Parathyroid adenoma (tissue), 2 donors: ENCODE measurements at regions not wholly inside any gene's neighbourhood (a gene's known extent, or its start where the extent isn't known, plus 50 kb on each side); places are given as distances from the start of the nearest gene placed in this dataset.
"Not testable (repeated sequence)": the region's sequence is repeated elsewhere in the genome, so short reads cannot be mapped to it uniquely, and the experiment has no call there.

Experiments
- H2AFZ ChIP-seq: fragments of 300-600 bp; sonication (generic); one replicate; pipeline ENCODE4 v1.7.0; 2017; ENCODE audit warnings: antibody characterized with exemption, mild to moderate bottlenecking
- H3K27ac ChIP-seq: fragments of 300-600 bp; sonication (generic); one replicate; pipeline ENCODE4 v1.7.0; 2017
- H3K27me3 ChIP-seq: fragments of 300-600 bp; sonication (generic); one replicate; pipeline ENCODE4 v1.7.0; 2017; ENCODE audit warnings: low read length; ENCODE audit not compliant: control insufficient read depth, insufficient read depth
- H3K36me3 ChIP-seq: fragments of 300-600 bp; sonication (generic); one replicate; pipeline ENCODE4 v1.7.0; 2017; ENCODE audit warnings: low read length; ENCODE audit not compliant: control insufficient read depth, insufficient read depth
- H3K4me1 ChIP-seq: fragments of 300-600 bp; sonication (generic); one replicate; pipeline ENCODE4 v1.7.0; 2017; ENCODE audit warnings: control low read depth
- H3K4me2 ChIP-seq: fragments of 300-600 bp; sonication (generic); one replicate; pipeline ENCODE4 v1.7.0; 2017; ENCODE audit warnings: low read length
- H3K4me3 ChIP-seq: fragments of 300-600 bp; sonication (generic); one replicate; pipeline ENCODE4 v1.7.0; 2017; ENCODE audit warnings: low read depth, low read length
- H3K79me2 ChIP-seq: fragments of 300-600 bp; sonication (generic); one replicate; pipeline ENCODE4 v1.7.0; 2017; ENCODE audit warnings: control low read depth
- H3K9ac ChIP-seq: fragments of 300-600 bp; sonication (generic); one replicate; pipeline ENCODE4 v1.7.0; 2017; ENCODE audit warnings: mild to moderate bottlenecking
- H3K9me3 ChIP-seq: fragments of 300-600 bp; sonication (generic); one replicate; pipeline ENCODE4 v1.7.0; 2017; ENCODE audit warnings: low read length; ENCODE audit not compliant: control insufficient read depth
- TF ChIP-seq, protein P1 (sequence below): fragments of 300-600 bp; sonication (generic); IDR thresholded peaks from one replicate; pipeline ENCODE4 v1.7.0; 2017; ENCODE audit warnings: antibody characterized with exemption, mild to moderate bottlenecking
- donor health status: primary hyperparathyroidism.

DNA sequence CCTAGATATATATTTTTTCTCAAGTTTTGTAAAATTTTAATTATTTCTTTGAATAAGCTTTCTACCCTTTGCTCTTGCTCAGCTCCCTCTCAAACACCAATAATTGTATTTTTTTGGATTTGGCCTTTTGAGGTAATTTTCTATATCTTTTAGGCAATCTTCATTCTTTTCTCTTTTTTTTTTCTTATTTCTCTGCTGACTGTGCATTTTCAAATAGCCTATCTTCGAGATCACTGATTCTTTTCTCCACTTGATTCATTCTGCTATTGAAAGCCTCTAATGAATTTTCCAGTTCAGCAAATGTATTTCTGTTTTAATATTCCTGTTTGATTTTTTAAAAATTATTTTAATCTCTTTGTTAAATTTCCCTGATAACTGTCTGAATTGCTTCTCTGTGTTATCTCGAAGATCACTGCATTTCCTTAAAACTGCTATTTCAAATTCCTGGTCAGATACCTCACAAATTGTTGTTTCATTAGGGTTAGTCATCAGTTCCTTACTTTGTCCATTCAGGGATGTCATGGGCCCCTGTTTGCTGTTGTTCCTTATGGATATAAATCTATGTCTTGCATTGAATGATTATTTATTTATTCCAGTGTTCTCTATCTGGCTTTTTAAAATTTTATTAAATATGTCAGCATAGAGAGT is 100.1 kb upstream of the UNC5B start:
- Histone ChIP-seq H3K36me3 (no peaks in the 10 kb centered on the region), H3K9me3 (no peaks in the 10 kb centered on the region), H3K9ac (no peak overlapping the region), H3K4me3 (no peak overlapping the region), H3K4me2 (no peak overlapping the region), H3K27ac (no peak overlapping the region), H3K4me1 (no peaks in the 10 kb centered on the region), H3K27me3 (no peaks in the 10 kb centered on the region), H2AFZ (no peak overlapping the region), H3K79me2 (no peaks in the 10 kb centered on the region)
- TF ChIP-seq, protein P1, sequence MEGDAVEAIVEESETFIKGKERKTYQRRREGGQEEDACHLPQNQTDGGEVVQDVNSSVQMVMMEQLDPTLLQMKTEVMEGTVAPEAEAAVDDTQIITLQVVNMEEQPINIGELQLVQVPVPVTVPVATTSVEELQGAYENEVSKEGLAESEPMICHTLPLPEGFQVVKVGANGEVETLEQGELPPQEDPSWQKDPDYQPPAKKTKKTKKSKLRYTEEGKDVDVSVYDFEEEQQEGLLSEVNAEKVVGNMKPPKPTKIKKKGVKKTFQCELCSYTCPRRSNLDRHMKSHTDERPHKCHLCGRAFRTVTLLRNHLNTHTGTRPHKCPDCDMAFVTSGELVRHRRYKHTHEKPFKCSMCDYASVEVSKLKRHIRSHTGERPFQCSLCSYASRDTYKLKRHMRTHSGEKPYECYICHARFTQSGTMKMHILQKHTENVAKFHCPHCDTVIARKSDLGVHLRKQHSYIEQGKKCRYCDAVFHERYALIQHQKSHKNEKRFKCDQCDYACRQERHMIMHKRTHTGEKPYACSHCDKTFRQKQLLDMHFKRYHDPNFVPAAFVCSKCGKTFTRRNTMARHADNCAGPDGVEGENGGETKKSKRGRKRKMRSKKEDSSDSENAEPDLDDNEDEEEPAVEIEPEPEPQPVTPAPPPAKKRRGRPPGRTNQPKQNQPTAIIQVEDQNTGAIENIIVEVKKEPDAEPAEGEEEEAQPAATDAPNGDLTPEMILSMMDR: no peak

DNA sequence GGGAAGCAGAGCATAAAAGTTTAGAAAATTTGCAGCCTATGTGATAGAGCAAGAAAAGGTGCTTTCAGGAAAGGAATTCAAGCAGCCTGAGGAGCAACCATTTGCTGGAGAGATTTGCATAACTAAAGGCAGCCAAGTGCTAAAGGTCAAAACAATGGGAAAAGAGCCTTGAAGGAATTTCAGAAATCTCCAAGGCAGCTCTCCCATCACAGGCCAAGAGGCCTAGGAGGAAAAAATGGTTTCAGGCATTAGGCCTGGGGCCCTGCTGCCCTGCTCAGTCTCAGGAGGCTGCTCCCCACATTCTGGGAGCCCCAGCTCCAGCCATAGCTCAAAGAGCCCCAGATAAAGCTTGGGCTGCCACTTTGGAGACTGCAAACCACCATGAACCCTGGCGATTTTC is 95.9 kb upstream of the UNC5B start:
- Histone ChIP-seq H3K27ac (no peak overlapping the region), H3K27me3 (no peaks in the 10 kb centered on the region), H3K9ac (no peak overlapping the region), H3K79me2 (no peaks in the 10 kb centered on the region), H3K4me2 (no peak overlapping the region), H3K4me3 (no peak overlapping the region), H3K36me3 (no peaks in the 10 kb centered on the region), H2AFZ (no peak overlapping the region), H3K4me1 (no peaks in the 10 kb centered on the region), H3K9me3 (no peaks in the 10 kb centered on the region)
- TF ChIP-seq, protein P1: no peak

DNA sequence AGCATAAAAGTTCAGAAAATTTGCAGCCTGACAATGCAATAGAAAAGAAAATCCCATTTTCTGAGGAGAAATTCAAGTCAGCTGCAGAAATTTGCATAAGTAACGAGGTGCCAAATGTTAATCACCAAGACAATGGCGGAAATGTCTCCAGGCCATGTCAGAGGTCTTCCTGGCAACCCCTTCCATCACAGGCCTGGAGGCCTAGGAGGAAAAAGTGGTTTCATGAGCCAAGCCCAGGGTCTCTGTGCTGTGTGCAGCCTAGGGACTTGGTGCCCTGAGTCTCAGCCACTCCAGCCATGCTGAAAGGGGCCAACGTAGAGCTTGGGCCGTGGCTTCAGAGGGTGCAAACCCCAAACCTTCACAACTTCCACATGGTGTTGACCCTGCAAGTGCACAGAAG is 94.8 kb upstream of the UNC5B start:
- H3K4me3 ChIP-seq, H3K27me3 ChIP-seq, H3K9ac ChIP-seq, H3K36me3 ChIP-seq, H3K27ac ChIP-seq, H3K9me3 ChIP-seq, H2AFZ ChIP-seq, H3K4me2 ChIP-seq, H3K4me1 ChIP-seq, H3K79me2 ChIP-seq: not testable (repeated sequence)

DNA sequence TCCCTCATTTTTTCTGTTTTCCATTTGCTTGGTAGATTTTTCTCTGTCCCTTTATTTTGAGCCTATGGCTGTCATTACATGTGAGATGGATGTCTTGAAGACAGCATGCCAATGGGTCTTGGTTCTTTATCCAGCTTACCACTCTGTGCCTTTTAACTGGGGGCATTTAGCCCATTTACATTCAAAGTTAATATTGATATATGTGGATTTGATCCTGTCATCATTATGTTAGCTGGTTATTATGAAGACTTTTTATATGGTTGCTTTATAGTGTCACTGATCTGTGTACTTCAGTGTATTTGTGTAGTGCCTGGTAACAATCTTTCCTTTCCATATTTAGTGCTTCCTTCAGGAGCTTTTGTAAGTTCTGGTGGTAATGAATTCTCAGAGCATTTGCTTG is 89.3 kb upstream of the UNC5B start:
- TF ChIP-seq, protein P1: no peak
- no peak overlapping the region for H3K9ac ChIP-seq
- H3K36me3 ChIP-seq: no peaks in the 10 kb centered on the region
- H3K27ac ChIP-seq: no peak overlapping the region
- H3K9me3 ChIP-seq: no peaks in the 10 kb centered on the region
- H3K27me3 ChIP-seq: no peaks in the 10 kb centered on the region
- H3K4me1 ChIP-seq: no peaks in the 10 kb centered on the region
- H3K4me3 ChIP-seq: no peak overlapping the region
- no peaks in the 10 kb centered on the region for H3K79me2 ChIP-seq
- H2AFZ ChIP-seq: no peak overlapping the region
- no peak overlapping the region for H3K4me2 ChIP-seq

DNA sequence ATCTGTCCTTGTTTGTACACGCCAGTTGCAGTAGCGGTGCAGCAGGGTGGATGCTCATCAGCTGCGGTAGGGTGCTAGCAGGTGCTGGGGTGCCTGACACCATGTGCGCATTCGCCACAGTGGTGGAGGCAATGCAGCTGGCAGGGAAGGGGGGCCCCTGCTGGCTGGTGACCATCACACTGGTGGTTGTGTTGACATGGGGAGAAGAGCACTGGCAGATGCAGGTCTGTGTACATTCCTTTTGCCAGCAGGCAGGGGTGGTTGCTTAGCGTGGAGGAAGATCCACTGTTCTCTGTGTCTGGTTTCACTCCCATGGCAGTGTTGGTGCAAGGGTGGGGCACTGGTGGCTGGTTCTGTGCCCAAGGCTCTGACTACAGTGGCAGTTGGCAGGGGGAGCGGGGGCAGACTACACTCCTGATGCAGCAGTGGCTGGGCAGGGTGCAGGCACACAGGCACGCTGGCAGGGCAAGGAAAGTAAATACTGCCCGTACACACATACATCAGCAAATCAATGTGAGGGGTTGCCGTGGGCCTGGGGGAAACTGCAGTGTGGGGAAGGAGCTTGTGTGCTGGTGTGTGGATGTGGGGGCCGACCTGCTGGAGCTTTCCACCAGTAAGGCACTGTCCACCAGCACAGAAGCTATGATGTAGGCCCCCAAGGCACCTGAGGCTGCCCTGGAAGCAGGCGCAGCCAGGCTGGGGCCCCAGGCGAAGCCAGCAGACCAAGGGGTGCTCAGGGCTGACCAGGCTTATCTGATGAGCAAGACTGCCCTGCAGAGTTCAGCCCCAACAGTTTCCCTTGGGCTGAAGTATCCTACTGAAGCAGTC is 87.2 kb upstream of the UNC5B start:
- Histone ChIP-seq H3K9me3 (no peaks in the 10 kb centered on the region), H3K4me2 (no peak overlapping the region), H3K36me3 (no peaks in the 10 kb centered on the region), H3K4me3 (no peak overlapping the region), H3K4me1 (no peaks in the 10 kb centered on the region), H3K27me3 (no peaks in the 10 kb centered on the region), H3K79me2 (no peaks in the 10 kb centered on the region), H3K27ac (no peak overlapping the region), H3K9ac (no peak overlapping the region), H2AFZ (no peak overlapping the region)
- TF ChIP-seq, protein P1: no peak
